ENCODE measurements at regions not wholly inside any gene's neighbourhood (a gene's known extent, or its start where the extent isn't known, plus 50 kb on each side); places are given as distances from the start of the nearest gene placed in this dataset.
"Not testable (repeated sequence)": the region's sequence is repeated elsewhere in the genome, so short reads cannot be mapped to it uniquely, and the experiment has no call there.

- no peak for DNase-seq (ENCODE audit: low spot score)
Measured at GRCh38 chr5:159641371-159642039, 274.8 kb upstream of the ADRA1B start.

- DNase-seq (ENCODE audit: low spot score), result no peak
Measured at GRCh38 chr5:159642379-159642778, 273.9 kb upstream of the ADRA1B start.

GRCh38 chr5:159644053-159644452 is 272.2 kb upstream of the ADRA1B start:
- no peak for DNase-seq (ENCODE audit: low spot score)

GRCh38 chr5:159645179-159645846 is 271.0 kb upstream of the ADRA1B start:
- no peak for DNase-seq (ENCODE audit: low spot score)

- no peak for DNase-seq (ENCODE audit: low spot score)
Measured at GRCh38 chr5:159650803-159651202, 265.5 kb upstream of the ADRA1B start.

- peak; percentile 37 for DNase-seq (ENCODE audit: low spot score)
Measured at GRCh38 chr5:159655757-159656409, 260.4 kb upstream of the ADRA1B start.

GRCh38 chr5:159657298-159657697 is 259.0 kb upstream of the ADRA1B start:
- no peak for DNase-seq (ENCODE audit: low spot score)

- no peak for DNase-seq (ENCODE audit: low spot score)
Measured at GRCh38 chr5:159657771-159658170, 258.5 kb upstream of the ADRA1B start.

GRCh38 chr5:159658266-159658925 is 257.9 kb upstream of the ADRA1B start:
- no peak for DNase-seq (ENCODE audit: low spot score)

GRCh38 chr5:159660401-159660800 is 255.9 kb upstream of the ADRA1B start:
- peak; percentile 35 for DNase-seq (ENCODE audit: low spot score)

GRCh38 chr5:159663986-159664385 is 252.3 kb upstream of the ADRA1B start:
- no peak for DNase-seq (ENCODE audit: low spot score)

- no peak for DNase-seq (ENCODE audit: low spot score)
Measured at GRCh38 chr5:159667286-159667685, 249.0 kb upstream of the ADRA1B start.

- DNase-seq (ENCODE audit: low spot score), result no peak
Measured at GRCh38 chr5:159668556-159668955, 247.7 kb upstream of the ADRA1B start.

- no peak for DNase-seq (ENCODE audit: low spot score)
Measured at GRCh38 chr5:159669559-159669958, 246.7 kb upstream of the ADRA1B start.

- no peak for DNase-seq (ENCODE audit: low spot score)
Measured at GRCh38 chr5:159671886-159672285, 244.4 kb upstream of the ADRA1B start.

- DNase-seq (ENCODE audit: low spot score), result no peak
Measured at GRCh38 chr5:159673538-159673937, 242.7 kb upstream of the ADRA1B start.

GRCh38 chr5:159678657-159679392 is 237.5 kb upstream of the ADRA1B start:
- no peak for DNase-seq (ENCODE audit: low spot score)

GRCh38 chr5:159680095-159680494 is 236.2 kb upstream of the ADRA1B start:
- no peak for DNase-seq (ENCODE audit: low spot score)

- no peak for DNase-seq (ENCODE audit: low spot score)
Measured at GRCh38 chr5:159681661-159682060, 234.6 kb upstream of the ADRA1B start.

GRCh38 chr5:159682623-159683022 is 233.7 kb upstream of the ADRA1B start:
- DNase-seq (ENCODE audit: low spot score), result no peak

- DNase-seq (ENCODE audit: low spot score), result not testable (repeated sequence)
Measured at GRCh38 chr5:159687892-159688291, 228.4 kb upstream of the ADRA1B start.
